Esophagus muscularis mucosa (tissue), 4 donors: ENCODE measurements at regions not wholly inside any gene's neighbourhood (a gene's known extent, or its start where the extent isn't known, plus 50 kb on each side); places are given as distances from the start of the nearest gene placed in this dataset.

ENCODE experiments used
- EP300 ChIP-seq: sonication (generic); formaldehyde crosslinking; IDR thresholded peaks from one replicate; pipeline ENCODE4 v1.6.1; 2017; ENCODE audit warnings: antibody characterized with exemption
- POLR2A ChIP-seq: fragments of 450-650 bp; IDR thresholded peaks from one replicate; pipeline ENCODE4 v1.6.1; 2017; ENCODE audit warnings: antibody characterized with exemption, moderate library complexity, mild to moderate bottlenecking, low read depth
- POLR2AphosphoS5 ChIP-seq, 2 donors: sonication (generic); formaldehyde crosslinking; IDR thresholded peaks; one replicate each; pipeline ENCODE4 v1.6.1; 2017; ENCODE audit warnings: antibody characterized with exemption in 2 of 2
- TF ChIP-seq, protein P1 (sequence below), 3 experiments: fragments of 200-600 bp in 2 of 3; fragments of 450-650 bp in 1 of 3; sonication (generic) in 2 of 3; IDR thresholded peaks; one replicate each; pipeline ENCODE4 v1.5.1; 2017 to 2019; ENCODE audit warnings: antibody characterized with exemption in 3 of 3, mild to moderate bottlenecking in 2 of 3, moderate library complexity in 1 of 3

DNA sequence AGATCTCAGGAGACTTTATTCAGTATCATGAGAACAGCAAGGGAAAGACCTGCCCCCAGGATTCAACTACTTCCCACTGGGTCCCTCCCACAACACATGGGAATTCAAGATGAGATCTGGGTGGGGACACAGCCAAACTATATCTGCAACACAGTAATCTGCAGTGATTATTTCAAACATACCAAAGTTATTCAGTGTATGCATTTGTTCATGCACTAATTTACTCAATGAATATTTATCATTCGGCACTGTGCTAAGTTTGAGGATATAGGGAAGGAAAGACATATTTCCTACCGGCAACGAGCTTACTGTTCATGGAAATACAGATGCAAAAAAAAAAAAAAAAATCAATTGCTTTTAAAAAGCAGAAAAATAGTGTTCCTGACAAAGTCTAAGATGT, 91.6 kb upstream of the IMMP2L start:
- TF ChIP-seq, protein P1, sequence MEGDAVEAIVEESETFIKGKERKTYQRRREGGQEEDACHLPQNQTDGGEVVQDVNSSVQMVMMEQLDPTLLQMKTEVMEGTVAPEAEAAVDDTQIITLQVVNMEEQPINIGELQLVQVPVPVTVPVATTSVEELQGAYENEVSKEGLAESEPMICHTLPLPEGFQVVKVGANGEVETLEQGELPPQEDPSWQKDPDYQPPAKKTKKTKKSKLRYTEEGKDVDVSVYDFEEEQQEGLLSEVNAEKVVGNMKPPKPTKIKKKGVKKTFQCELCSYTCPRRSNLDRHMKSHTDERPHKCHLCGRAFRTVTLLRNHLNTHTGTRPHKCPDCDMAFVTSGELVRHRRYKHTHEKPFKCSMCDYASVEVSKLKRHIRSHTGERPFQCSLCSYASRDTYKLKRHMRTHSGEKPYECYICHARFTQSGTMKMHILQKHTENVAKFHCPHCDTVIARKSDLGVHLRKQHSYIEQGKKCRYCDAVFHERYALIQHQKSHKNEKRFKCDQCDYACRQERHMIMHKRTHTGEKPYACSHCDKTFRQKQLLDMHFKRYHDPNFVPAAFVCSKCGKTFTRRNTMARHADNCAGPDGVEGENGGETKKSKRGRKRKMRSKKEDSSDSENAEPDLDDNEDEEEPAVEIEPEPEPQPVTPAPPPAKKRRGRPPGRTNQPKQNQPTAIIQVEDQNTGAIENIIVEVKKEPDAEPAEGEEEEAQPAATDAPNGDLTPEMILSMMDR (IDR thresholded peaks at IDR 0.05): no peak
- TF ChIP-seq POLR2AphosphoS5 (IDR thresholded peaks at IDR 0.05) (no peak), EP300 (no peak), POLR2A (no peak)
